ENCODE measurements at regions not wholly inside any gene's neighbourhood (a gene's known extent, or its start where the extent isn't known, plus 50 kb on each side); places are given as distances from the start of the nearest gene placed in this dataset.

- TF ChIP-seq POLR2AphosphoS5 (IDR thresholded peaks at IDR 0.05; ENCODE audit: borderline replicate concordance, low read depth, low read length) (no peak), EZH2 (IDR thresholded peaks at IDR 0.05) (no peak), FOXP2 (optimal IDR thresholded peaks at IDR 0.05; ENCODE audit: control extremely low read depth, extremely low read length, insufficient read depth) (no peak)
Measured at GRCh38 chr14:101196795-101197590, 293.5 kb upstream of the RTL1 start.

Measured in SK-N-MC (cell line).